Activated naive CD4-positive, alpha-beta T cell treated with anti-CD3 and anti-CD28 coated beads, Interleukin-2, amount 10 ng/mL, durations not matched to agents 7 days and 5 days (primary cell): ENCODE measurements at regions not wholly inside any gene's neighbourhood (a gene's known extent, or its start where the extent isn't known, plus 50 kb on each side); places are given as distances from the start of the nearest gene placed in this dataset.
"Not testable (repeated sequence)": the region's sequence is repeated elsewhere in the genome, so short reads cannot be mapped to it uniquely, and the experiment has no call there.

Source experiments
- CTCF ChIA-PET: fragments of 350-600 bp; sonication (Branson Sonifier 250); formaldehyde crosslinking; loops from one replicate; lab custom pipeline; 2021; ENCODE audit warnings: antibody characterized with exemption; lab: Charles Lee
- DNase-seq: peaks from one replicate; pipeline ENCODE4 v3.0.0-alpha.2; 2020
- H3K27ac Mint-ChIP-seq: one replicate; pipeline ENCODE4 v1.8.0; 2021; ENCODE audit warnings: mild to moderate bottlenecking, moderate library complexity, mixed read lengths
- H3K27me3 Mint-ChIP-seq: one replicate; pipeline ENCODE4 v1.8.0; 2021; ENCODE audit warnings: mild to moderate bottlenecking, mixed read lengths
- H3K36me3 Mint-ChIP-seq: one replicate; pipeline ENCODE4 v1.8.0; 2021; ENCODE audit warnings: mixed read lengths
- H3K4me1 Mint-ChIP-seq: one replicate; pipeline ENCODE4 v1.8.0; 2021; ENCODE audit warnings: mixed read lengths
- H3K4me3 Mint-ChIP-seq: one replicate; pipeline ENCODE4 v1.8.0; 2021; ENCODE audit warnings: mild to moderate bottlenecking, moderate library complexity, mixed read lengths
- H3K9me3 Mint-ChIP-seq: one replicate; pipeline ENCODE4 v1.8.0; 2021; ENCODE audit warnings: mixed read lengths

- CTCF ChIA-PET = no interaction called here
- Mint-ChIP-seq H3K4me1 (no peaks in the 10 kb centered on the region), H3K9me3 (peaks cover 5% of the 10 kb centered on the region), H3K4me3 (no peak overlapping the region), H3K27ac (no peak overlapping the region), H3K27me3 (no peaks in the 10 kb centered on the region), H3K36me3 (no peaks in the 10 kb centered on the region)
- DNase-seq = no peak
Measured at GRCh38 chr7:46752881-46753366, 829.0 kb downstream of the TNS3 start.

- H3K27me3 Mint-ChIP-seq, DNase-seq, H3K36me3 Mint-ChIP-seq, H3K27ac Mint-ChIP-seq, H3K4me3 Mint-ChIP-seq, H3K9me3 Mint-ChIP-seq, CTCF ChIA-PET, H3K4me1 Mint-ChIP-seq: not testable (repeated sequence)
Measured at GRCh38 chr7:46751927-46752723, 829.8 kb downstream of the TNS3 start.

GRCh38 chr7:46751471-46751870, 830.4 kb upstream of the IGFBP3 start:
- no peak overlapping the region for H3K4me3 Mint-ChIP-seq
- H3K9me3 Mint-ChIP-seq = peaks cover 6% of the 10 kb centered on the region
- H3K27me3 Mint-ChIP-seq = no peaks in the 10 kb centered on the region
- H3K27ac Mint-ChIP-seq = no peak overlapping the region
- CTCF ChIA-PET = no interaction called here
- H3K36me3 Mint-ChIP-seq = no peaks in the 10 kb centered on the region
- no peaks in the 10 kb centered on the region for H3K4me1 Mint-ChIP-seq
- no peak for DNase-seq

- CTCF ChIA-PET = no interaction called here
Measured at GRCh38 chr7:46750321-46750865, 829.3 kb upstream of the IGFBP3 start.

GRCh38 chr7:46747869-46748576, 827.0 kb upstream of the IGFBP3 start:
- DNase-seq = no peak
- Mint-ChIP-seq H3K27me3 (no peaks in the 10 kb centered on the region), H3K4me1 (no peaks in the 10 kb centered on the region), H3K4me3 (no peak overlapping the region), H3K9me3 (peaks cover 7% of the 10 kb centered on the region), H3K27ac (no peak overlapping the region), H3K36me3 (no peaks in the 10 kb centered on the region)
- CTCF ChIA-PET = no interaction called here

More at GRCh38 chr7:46750321-46750865, 829.3 kb upstream of the IGFBP3 start:
- no peak for DNase-seq
- Mint-ChIP-seq H3K27me3 (no peaks in the 10 kb centered on the region), H3K36me3 (no peaks in the 10 kb centered on the region), H3K9me3 (peaks cover 7% of the 10 kb centered on the region), H3K4me3 (no peak overlapping the region), H3K4me1 (no peaks in the 10 kb centered on the region), H3K27ac (no peak overlapping the region)

GRCh38 chr7:46746695-46747687, 825.9 kb upstream of the IGFBP3 start:
- Mint-ChIP-seq H3K4me1 (no peaks in the 10 kb centered on the region), H3K9me3 (peaks cover 7% of the 10 kb centered on the region), H3K27ac (no peak overlapping the region), H3K36me3 (no peaks in the 10 kb centered on the region), H3K4me3 (no peak overlapping the region), H3K27me3 (no peaks in the 10 kb centered on the region)
- CTCF ChIA-PET = no interaction called here
- DNase-seq = no peak

- DNase-seq = no peak
- no peak overlapping the region for H3K27ac Mint-ChIP-seq
- CTCF ChIA-PET = no interaction called here
- H3K9me3 Mint-ChIP-seq = peaks cover 5% of the 10 kb centered on the region
- H3K4me1 Mint-ChIP-seq = no peaks in the 10 kb centered on the region
- H3K4me3 Mint-ChIP-seq = no peak overlapping the region
- H3K36me3 Mint-ChIP-seq = no peaks in the 10 kb centered on the region
- no peaks in the 10 kb centered on the region for H3K27me3 Mint-ChIP-seq
Measured at GRCh38 chr7:46745707-46746090, 824.6 kb upstream of the IGFBP3 start.

- no peaks in the 10 kb centered on the region for H3K27me3 Mint-ChIP-seq
- no peaks in the 10 kb centered on the region for H3K36me3 Mint-ChIP-seq
- no peak overlapping the region for H3K27ac Mint-ChIP-seq
- DNase-seq = no peak
- peaks cover 3% of the 10 kb centered on the region for H3K9me3 Mint-ChIP-seq
- H3K4me1 Mint-ChIP-seq = no peaks in the 10 kb centered on the region
- H3K4me3 Mint-ChIP-seq = no peak overlapping the region
- CTCF ChIA-PET = no interaction called here
Measured at GRCh38 chr7:46744957-46745706, 824.1 kb upstream of the IGFBP3 start.

GRCh38 chr7:46742601-46743000, 821.5 kb upstream of the IGFBP3 start:
- Mint-ChIP-seq H3K36me3 (no peaks in the 10 kb centered on the region), H3K27ac (no peak overlapping the region), H3K4me1 (no peaks in the 10 kb centered on the region), H3K27me3 (no peaks in the 10 kb centered on the region), H3K4me3 (no peak overlapping the region), H3K9me3 (peaks cover 3% of the 10 kb centered on the region)
- DNase-seq = no peak
- CTCF ChIA-PET = no interaction called here

GRCh38 chr7:46741938-46742540, 821.0 kb upstream of the IGFBP3 start:
- Mint-ChIP-seq H3K9me3 (peaks cover 3% of the 10 kb centered on the region), H3K4me1 (no peaks in the 10 kb centered on the region), H3K36me3 (no peaks in the 10 kb centered on the region), H3K27me3 (no peaks in the 10 kb centered on the region), H3K27ac (no peak overlapping the region), H3K4me3 (no peak overlapping the region)
- no peak for DNase-seq
- CTCF ChIA-PET = no interaction called here

GRCh38 chr7:46741181-46741580, 820.1 kb upstream of the IGFBP3 start:
- H3K36me3 Mint-ChIP-seq = no peaks in the 10 kb centered on the region
- CTCF ChIA-PET = no interaction called here
- no peak overlapping the region for H3K4me3 Mint-ChIP-seq
- H3K27ac Mint-ChIP-seq = no peak overlapping the region
- no peaks in the 10 kb centered on the region for H3K4me1 Mint-ChIP-seq
- DNase-seq = no peak
- H3K27me3 Mint-ChIP-seq = no peaks in the 10 kb centered on the region
- H3K9me3 Mint-ChIP-seq = peaks cover 1% of the 10 kb centered on the region

GRCh38 chr7:46739518-46740234, 818.6 kb upstream of the IGFBP3 start:
- Mint-ChIP-seq H3K36me3 (no peaks in the 10 kb centered on the region), H3K9me3 (peaks cover 4% of the 10 kb centered on the region), H3K27me3 (no peaks in the 10 kb centered on the region), H3K27ac (no peak overlapping the region), H3K4me1 (no peaks in the 10 kb centered on the region), H3K4me3 (no peak overlapping the region)
- no peak for DNase-seq
- CTCF ChIA-PET = no interaction called here

GRCh38 chr7:46738796-46739195, 817.7 kb upstream of the IGFBP3 start:
- no peaks in the 10 kb centered on the region for H3K27me3 Mint-ChIP-seq

More at GRCh38 chr7:46738796-46739195, 817.7 kb upstream of the IGFBP3 start:
- H3K4me1 Mint-ChIP-seq = no peaks in the 10 kb centered on the region
- CTCF ChIA-PET = no interaction called here
- DNase-seq = no peak
- no peak overlapping the region for H3K27ac Mint-ChIP-seq
- no peak overlapping the region for H3K4me3 Mint-ChIP-seq
- no peaks in the 10 kb centered on the region for H3K36me3 Mint-ChIP-seq
- H3K9me3 Mint-ChIP-seq = peaks cover 5% of the 10 kb centered on the region
